ENCODE measurements at regions not wholly inside any gene's neighbourhood (a gene's known extent, or its start where the extent isn't known, plus 50 kb on each side); places are given as distances from the start of the nearest gene placed in this dataset.

- peaks cover 12% of the 10 kb centered on the region for H3K27me3 ChIP-seq (ENCODE audit: control insufficient read depth, insufficient read depth, low read length)
- H2BK120ac ChIP-seq (ENCODE audit: low read depth, low read length): no peak overlapping the region
- no peaks in the 10 kb centered on the region for H3K79me1 ChIP-seq (ENCODE audit: low read depth in 1 of 2, low read length in 2 of 2)
- no peaks in the 10 kb centered on the region for H4K20me1 ChIP-seq (ENCODE audit: insufficient read depth, low read length)
- H3K18ac ChIP-seq (ENCODE audit: low read depth, low read length): no peak overlapping the region
- H2BK20ac ChIP-seq (ENCODE audit: low read depth, low read length): no peak overlapping the region
- H4K91ac ChIP-seq (ENCODE audit: insufficient read depth, low read depth, low read length): no peak overlapping the region
- H2AFZ ChIP-seq (replicated peaks; ENCODE audit: low read length, poor library complexity): peak overlapping the region; percentile 26
- in situ Hi-C loops (cut with MboI; ENCODE audit: low sequenced_read_pairs): no loop called here
- no peak overlapping the region for H2AK9ac ChIP-seq (replicated peaks; ENCODE audit: low read depth, low read length, poor library complexity)
- H3K9me3 ChIP-seq (ENCODE audit: control insufficient read depth, insufficient read depth, low read length): no peaks in the 10 kb centered on the region
- intact Hi-C loops (cut with micrococcal nuclease): no loop called here
- H3K4ac ChIP-seq (ENCODE audit: low read depth, low read length): no peak overlapping the region
- H2AK5ac ChIP-seq (ENCODE audit: low read depth, low read length): no peak overlapping the region
- H4K5ac ChIP-seq (ENCODE audit: low read depth, low read length): no peak overlapping the region
- WGBS, 2 experiments (ENCODE audit: extremely low coverage in 2 of 2, insufficient read length in 1 of 2): 100% methylated on average over 1 of the region's 12 CpGs; no CpG with 5 or more reads in 1 of the 2 experiments
- no peak overlapping the region for H2BK5ac ChIP-seq (ENCODE audit: low read depth, low read length, poor library complexity, severe bottlenecking)
- H2BK15ac ChIP-seq (ENCODE audit: low read depth, low read length): no peak overlapping the region
- TF ChIP-seq ELK1 (IDR thresholded peaks at IDR 0.05; ENCODE audit: borderline replicate concordance, low read depth, low read length) (no peak), MAFK (IDR thresholded peaks at IDR 0.05; ENCODE audit: low read depth, low read length) (no peak), MXI1 (IDR thresholded peaks at IDR 0.05; ENCODE audit: borderline replicate concordance, low read depth, low read length) (no peak), MAZ (IDR thresholded peaks at IDR 0.05; ENCODE audit: borderline replicate concordance, low read depth, low read length) (no peak), USF2 (IDR thresholded peaks at IDR 0.05; ENCODE audit: low read depth, low read length) (no peak)
- CTCF ChIA-PET: interaction anchor here (0.9 kb wide), 1 partner anchor 72 kb away, joined by 3 read pairs; no protein-coding TSS in a partner anchor
- H3K36me3 ChIP-seq (ENCODE audit: control insufficient read depth, insufficient read depth, low read length): no peaks in the 10 kb centered on the region
- no peak overlapping the region for H3K56ac ChIP-seq (ENCODE audit: extremely low read depth, insufficient read depth, low read length)
- H4K8ac ChIP-seq (ENCODE audit: low read depth in 2 of 2, low read length in 2 of 2): no peak overlapping the region
- H3K4me2 ChIP-seq (ENCODE audit: low read depth, low read length): no peak overlapping the region
- dilution Hi-C loops (cut with HindIII; ENCODE audit: low sequenced_read_pairs, unreplicated experiment): no loop called here
- H3K23ac ChIP-seq (ENCODE audit: low read depth, low read length): no peak overlapping the region
- no peak overlapping the region for H3K27ac ChIP-seq (ENCODE audit: insufficient read depth, low read length)
- no peaks in the 10 kb centered on the region for H3K9me1 ChIP-seq (ENCODE audit: insufficient read depth, low read length)
- no peak overlapping the region for H3K4me3 ChIP-seq (ENCODE audit: insufficient read depth, low read depth, low read length)
- ATAC-seq (ENCODE audit: low read depth) (no peak), DNase-seq (no peak)
- POLR2A ChIA-PET (ENCODE audit: unreplicated experiment): no interaction called here
- BruUV-seq (replicated peaks): no TSS peak
- no peak overlapping the region for H3K14ac ChIP-seq (replicated peaks; ENCODE audit: low read depth, low read length)
- H3K9ac ChIP-seq (ENCODE audit: low read depth, low read length): no peak overlapping the region
- peaks cover 5% of the 10 kb centered on the region; the same call in 1 of the 2 replicates for H3K4me1 ChIP-seq (ENCODE audit: control insufficient read depth, insufficient read depth, low read length)
Observed at GRCh38 chr7:135731-136645, 56.4 kb upstream of the FAM20C start.

Data from IMR-90 (cell line).